CD4-positive, alpha-beta T cell (primary cell): ENCODE measurements at regions not wholly inside any gene's neighbourhood (a gene's known extent, or its start where the extent isn't known, plus 50 kb on each side); places are given as distances from the start of the nearest gene placed in this dataset.

Experiments used
- ATAC-seq: fragments of 200-7000 bp; cut with Tn5 transposase; one replicate; pipeline ENCODE4 v1.10.0; 2022; ENCODE audit warnings: mild to moderate bottlenecking; ENCODE audit not compliant: poor library complexity
- CTCF ChIA-PET: fragments of 350-600 bp; sonication (Branson Sonifier 250); formaldehyde crosslinking; loops from one replicate; lab custom pipeline; 2021; ENCODE audit warnings: antibody characterized with exemption, inconsistent platforms; lab: Charles Lee
- POLR2A ChIA-PET: fragments of 350-600 bp; sonication (Branson Sonifier 250); formaldehyde crosslinking; loops from one replicate; lab custom pipeline; 2021; ENCODE audit warnings: antibody characterized with exemption, inconsistent platforms; lab: Charles Lee
- DNase-seq, 14 experiments: peaks; one replicate each; pipeline ENCODE4 v3.0.0-alpha.2; 2013 to 2020; ENCODE audit warnings: mixed read lengths in 2 of 14
- H3K27ac ChIP-seq, 2 donors: one replicate each; pipeline versions ENCODE4 v1.5.1 to v1.7.0; 2013; ENCODE audit warnings: low read length in 2 of 2, low read depth in 1 of 2, mild to moderate bottlenecking in 1 of 2
- H3K27me3 ChIP-seq, 2 experiments: 1 replicate in 1 of 2; 2 replicates in 1 of 2; pipeline versions ENCODE4 v1.6.1 to v1.7.0; 2013; ENCODE audit warnings: low read length in 2 of 2, control low read depth in 1 of 2, mild to moderate bottlenecking in 1 of 2, moderate library complexity in 1 of 2; ENCODE audit not compliant: insufficient read depth in 2 of 2, control insufficient read depth in 1 of 2
- H3K36me3 ChIP-seq: one replicate; pipeline ENCODE4 v1.6.1; 2013; ENCODE audit warnings: low read length, control low read depth; ENCODE audit not compliant: insufficient read depth
- H3K4me1 ChIP-seq: one replicate; pipeline ENCODE4 v1.6.1; 2013; ENCODE audit warnings: low read length, control low read depth; ENCODE audit not compliant: insufficient read depth
- H3K4me3 ChIP-seq: one replicate; pipeline ENCODE4 v1.5.1; 2013; ENCODE audit warnings: mild to moderate bottlenecking, low read length, moderate library complexity
- H3K9me3 ChIP-seq, 2 experiments: 1 replicate in 1 of 2; 2 replicates in 1 of 2; pipeline versions ENCODE4 v1.6.1 to v1.7.0; 2013; ENCODE audit warnings: low read length in 2 of 2, mild to moderate bottlenecking in 2 of 2, control low read depth in 1 of 2, moderate library complexity in 1 of 2; ENCODE audit not compliant: control insufficient read depth in 1 of 2, insufficient read depth in 1 of 2
- H3K27ac Mint-ChIP-seq: one replicate; pipeline ENCODE4 v1.8.0; 2020; ENCODE audit warnings: mixed read lengths
- H3K27me3 Mint-ChIP-seq: one replicate; pipeline ENCODE4 v1.8.0; 2021; ENCODE audit warnings: mixed read lengths
- H3K36me3 Mint-ChIP-seq: one replicate; pipeline ENCODE4 v1.8.0; 2021; ENCODE audit warnings: low read depth, mixed read lengths
- H3K4me1 Mint-ChIP-seq: one replicate; pipeline ENCODE4 v1.8.0; 2021; ENCODE audit warnings: low read depth, mixed read lengths
- H3K4me3 Mint-ChIP-seq: one replicate; pipeline ENCODE4 v1.8.0; 2020; ENCODE audit warnings: mild to moderate bottlenecking, mixed read lengths
- H3K9me3 Mint-ChIP-seq: one replicate; pipeline ENCODE4 v1.8.0; 2020; ENCODE audit warnings: mixed read lengths
- CTCF ChIP-seq: fragments of 200-600 bp; IDR thresholded peaks from one replicate; pipeline ENCODE4 v1.8.0; 2022; ENCODE audit warnings: antibody characterized with exemption, mild to moderate bottlenecking
- intact Hi-C, 2 experiments: fragments of 100-400 bp; cut with DNase I in 1 of 2; cut with micrococcal nuclease in 1 of 2; formaldehyde crosslinking; loops; one replicate each; pipeline versions ENCODE4 v1.15.1 to v1.9.0; 2023 to 2025; cut with DNase I, micrococcal nuclease

GRCh38 chr5:166596043-166596442, 1695.4 kb upstream of the WWC1 start:
- Mint-ChIP-seq H3K9me3 (peaks cover 15% of the 10 kb centered on the region), H3K27ac (no peak overlapping the region), H3K4me1 (no peaks in the 10 kb centered on the region), H3K4me3 (no peak overlapping the region), H3K27me3 (no peaks in the 10 kb centered on the region), H3K36me3 (no peaks in the 10 kb centered on the region)
- H3K36me3 ChIP-seq = no peaks in the 10 kb centered on the region
- intact Hi-C loops = no loop called here
- peaks cover 0 to 4% of the 10 kb centered on the region in 2 experiments for H3K9me3 ChIP-seq
- CTCF ChIA-PET = no interaction called here
- DNase-seq (no peak), ATAC-seq (no peak)
- no peaks in the 10 kb centered on the region for H3K4me1 ChIP-seq
- H3K27me3 ChIP-seq = no peaks in the 10 kb centered on the region
- TF ChIP-seq CTCF = no peak
- no peak overlapping the region for H3K27ac ChIP-seq
- H3K4me3 ChIP-seq = no peak overlapping the region
- POLR2A ChIA-PET = no interaction called here

GRCh38 chr5:166602271-166602670, 1689.2 kb upstream of the WWC1 start:
- Histone ChIP-seq H3K36me3 (no peaks in the 10 kb centered on the region), H3K27ac (no peak overlapping the region), H3K4me3 (no peak overlapping the region), H3K9me3 (peaks cover 0 to 5% of the 10 kb centered on the region in 2 experiments), H3K4me1 (no peaks in the 10 kb centered on the region), H3K27me3 (no peaks in the 10 kb centered on the region)
- Mint-ChIP-seq H3K36me3 (no peaks in the 10 kb centered on the region), H3K27ac (no peak overlapping the region), H3K4me1 (no peaks in the 10 kb centered on the region), H3K27me3 (no peaks in the 10 kb centered on the region), H3K9me3 (peaks cover 13% of the 10 kb centered on the region), H3K4me3 (no peak overlapping the region)
- intact Hi-C loops = no loop called here
- ATAC-seq (no peak), DNase-seq (no peak)
- TF ChIP-seq CTCF = no peak
- CTCF ChIA-PET = no interaction called here
- POLR2A ChIA-PET = no interaction called here

GRCh38 chr5:166617507-166617906, 1673.9 kb upstream of the WWC1 start:
- Histone ChIP-seq H3K4me3 (no peak overlapping the region), H3K4me1 (no peaks in the 10 kb centered on the region), H3K27ac (no peak overlapping the region), H3K9me3 (peaks cover 0 to 3% of the 10 kb centered on the region in 2 experiments), H3K36me3 (no peaks in the 10 kb centered on the region), H3K27me3 (no peaks in the 10 kb centered on the region)
- Mint-ChIP-seq H3K36me3 (no peaks in the 10 kb centered on the region), H3K4me1 (no peaks in the 10 kb centered on the region), H3K27me3 (no peaks in the 10 kb centered on the region), H3K4me3 (no peak overlapping the region), H3K9me3 (peaks cover 12% of the 10 kb centered on the region), H3K27ac (no peak overlapping the region)
- intact Hi-C loops = no loop called here
- no peak for DNase-seq
- ChIA-PET CTCF (no interaction called here), POLR2A (no interaction called here)
- ATAC-seq = no peak
- no peak for TF ChIP-seq CTCF
